T1000 (cell line): ENCODE measurements at regions not wholly inside any gene's neighbourhood (a gene's known extent, or its start where the extent isn't known, plus 50 kb on each side); places are given as distances from the start of the nearest gene placed in this dataset.
"Not testable (repeated sequence)": the region's sequence is repeated elsewhere in the genome, so short reads cannot be mapped to it uniquely, and the experiment has no call there.

Source experiments
- DNase-seq: peaks from one replicate; lab custom pipeline; 2025; ENCODE audit warnings: mixed read lengths; lab: John Stamatoyannopoulos, UW

- DNase-seq = no peak
These were observed 274.3 kb downstream of the ISL1 start for GRCh38 chr5:51657340-51658240.

- DNase-seq = no peak
These were observed 278.5 kb downstream of the ISL1 start for GRCh38 chr5:51661646-51662265.

- no peak for DNase-seq
These were observed 281.4 kb downstream of the ISL1 start for GRCh38 chr5:51664491-51665250.

GRCh38 chr5:51665251-51665593 is 282.0 kb downstream of the ISL1 start:
- no peak for DNase-seq

GRCh38 chr5:51669095-51669494 is 285.8 kb downstream of the ISL1 start:
- no peak for DNase-seq

- no peak for DNase-seq
These were observed 295.1 kb downstream of the ISL1 start for GRCh38 chr5:51678330-51678729.

GRCh38 chr5:51679286-51679685 is 296.0 kb downstream of the ISL1 start:
- no peak for DNase-seq

- DNase-seq = no peak
These were observed 301.6 kb downstream of the ISL1 start for GRCh38 chr5:51684794-51685355.

GRCh38 chr5:51685419-51685818 is 302.2 kb downstream of the ISL1 start:
- DNase-seq = no peak

- DNase-seq = no peak
These were observed 303.4 kb downstream of the ISL1 start for GRCh38 chr5:51686622-51687021.

GRCh38 chr5:51691538-51692079 is 308.4 kb downstream of the ISL1 start:
- DNase-seq = no peak

- no peak for DNase-seq
These were observed 311.6 kb downstream of the ISL1 start for GRCh38 chr5:51694826-51695225.

- DNase-seq = no peak
These were observed 312.9 kb downstream of the ISL1 start for GRCh38 chr5:51696122-51696521.

- not testable (repeated sequence) for DNase-seq
These were observed 318.8 kb downstream of the ISL1 start for GRCh38 chr5:51702046-51702445.

- DNase-seq = no peak
These were observed 329.0 kb downstream of the ISL1 start for GRCh38 chr5:51712201-51712600.

GRCh38 chr5:51715445-51715844 is 332.2 kb downstream of the ISL1 start:
- DNase-seq = not testable (repeated sequence)

GRCh38 chr5:51731421-51732029 is 348.3 kb downstream of the ISL1 start:
- no peak for DNase-seq

GRCh38 chr5:51732304-51732703 is 349.1 kb downstream of the ISL1 start:
- no peak for DNase-seq

GRCh38 chr5:51734677-51735076 is 351.4 kb downstream of the ISL1 start:
- no peak for DNase-seq

GRCh38 chr5:51746023-51746422 is 362.8 kb downstream of the ISL1 start:
- no peak for DNase-seq

GRCh38 chr5:51748647-51749046 is 365.4 kb downstream of the ISL1 start:
- DNase-seq = no peak
